H1 (cell line): ENCODE measurements at regions not wholly inside any gene's neighbourhood (a gene's known extent, or its start where the extent isn't known, plus 50 kb on each side); places are given as distances from the start of the nearest gene placed in this dataset.
"Not testable (repeated sequence)": the region's sequence is repeated elsewhere in the genome, so short reads cannot be mapped to it uniquely, and the experiment has no call there.

ENCODE experiments used
- CTCF ChIA-PET: fragments of 300-600 bp; sonication (Branson Sonifier 250); formaldehyde crosslinking; loops from one replicate; lab custom pipeline; 2021; ENCODE audit not compliant: partially characterized antibody; lab: Charles Lee
- POLR2A ChIA-PET: fragments of 300-600 bp; sonication (Branson Sonifier 250); formaldehyde crosslinking; loops from one replicate; lab custom pipeline; 2021; ENCODE audit warnings: inconsistent platforms; ENCODE audit not compliant: partially characterized antibody; lab: Charles Lee
- DNase-seq, 2 experiments: peaks; one replicate each; pipeline versions ENCODE4 v3.0.0 to v3.0.0-alpha.2; 2010 to 2022; ENCODE audit warnings: low spot score in 2 of 2, low read depth in 1 of 2, mixed read lengths in 1 of 2
- FAIRE-seq: peaks from 2 replicates; lab custom pipeline; 2011; peaks lifted over from hg19 to GRCh38; lab: Jason Lieb, UNC
- H2AFZ ChIP-seq: 2 replicates; pipeline ENCODE4 v1.8.1; 2012; ENCODE audit warnings: low read length, inconsistent platforms
- H2AK5ac ChIP-seq: 2 replicates; pipeline ENCODE4 v1.6.1; 2013; ENCODE audit warnings: low read depth, low read length
- H2BK120ac ChIP-seq: replicated peaks from 2 replicates; pipeline ENCODE3; 2013; ENCODE audit warnings: low read depth, low read length, inconsistent platforms
- H2BK12ac ChIP-seq: 2 replicates; pipeline ENCODE4 v1.6.1; 2013; ENCODE audit warnings: low read depth, low read length
- H2BK15ac ChIP-seq: 2 replicates; pipeline ENCODE4 v1.6.1; 2013; ENCODE audit warnings: low read length
- H2BK20ac ChIP-seq: 2 replicates; pipeline ENCODE4 v1.6.1; 2013; ENCODE audit warnings: low read length
- H2BK5ac ChIP-seq: 2 replicates; pipeline ENCODE4 v1.6.1; 2013; ENCODE audit warnings: low read depth, low read length
- H3K14ac ChIP-seq: 2 replicates; pipeline ENCODE4 v1.6.1; 2013; ENCODE audit warnings: inconsistent platforms; ENCODE audit not compliant: insufficient read length
- H3K18ac ChIP-seq: 2 replicates; pipeline ENCODE4 v1.6.1; 2013; ENCODE audit warnings: low read length; ENCODE audit errors: extremely low read depth
- H3K23ac ChIP-seq: 2 replicates; pipeline ENCODE4 v1.6.1; 2013; ENCODE audit warnings: inconsistent platforms; ENCODE audit not compliant: insufficient read length
- H3K23me2 ChIP-seq: 2 replicates; pipeline ENCODE4 v1.6.1; 2013; ENCODE audit warnings: low read depth, low read length
- H3K27ac ChIP-seq: 2 replicates; pipeline ENCODE4 v1.6.1; 2011; ENCODE audit warnings: low read depth, low read length, inconsistent platforms
- H3K27me3 ChIP-seq, 4 experiments: replicated peaks in 1 of 4; 1 replicate in 1 of 4; 2 replicates in 3 of 4; pipeline versions ENCODE4 v1.6.1 to v1.8.1; 2011 to 2013; ENCODE audit warnings: low read length in 3 of 4, mild to moderate bottlenecking in 3 of 4, inconsistent platforms in 2 of 4, mixed read lengths in 2 of 4, moderate library complexity in 1 of 4; ENCODE audit not compliant: control insufficient read depth in 3 of 4, insufficient read depth in 3 of 4; ENCODE audit errors: extremely low read depth in 1 of 4
- H3K36me3 ChIP-seq, 4 experiments: 2 replicates each; pipeline versions ENCODE4 v1.6.1 to v1.8.1; 2011 to 2013; ENCODE audit warnings: mild to moderate bottlenecking in 4 of 4, low read length in 3 of 4, moderate library complexity in 2 of 4, control low read depth in 1 of 4, inconsistent platforms in 1 of 4; ENCODE audit not compliant: insufficient read depth in 4 of 4, control insufficient read depth in 2 of 4
- H3K4ac ChIP-seq: replicated peaks from 2 replicates; pipeline ENCODE3; 2013; ENCODE audit warnings: low read length, low read depth, mixed read lengths, inconsistent platforms; ENCODE audit not compliant: insufficient read length
- H3K4me1 ChIP-seq, 4 experiments: replicated peaks in 1 of 4; 1 replicate in 1 of 4; 2 replicates in 3 of 4; pipeline versions ENCODE4 v1.6.1 to v1.8.1; 2011 to 2013; ENCODE audit warnings: low read length in 3 of 4, inconsistent platforms in 2 of 4, mixed read lengths in 1 of 4; ENCODE audit not compliant: insufficient read depth in 4 of 4, control insufficient read depth in 3 of 4
- H3K4me2 ChIP-seq, 2 experiments: 2 replicates each; pipeline versions ENCODE4 v1.6.1 to v1.8.1; 2011 to 2013; ENCODE audit warnings: low read depth in 2 of 2, low read length in 2 of 2, control low read depth in 1 of 2, inconsistent platforms in 1 of 2, mild to moderate bottlenecking in 1 of 2; ENCODE audit not compliant: insufficient read depth in 1 of 2
- H3K4me3 ChIP-seq, 4 experiments: fragments of 200-600, 300-600 bp in 1 of 4; sonication (generic), shearing (Covaris generic), sonication (Bioruptor Twin) in 1 of 4; 2 replicates each; pipeline versions ENCODE4 v1.5.1 to v1.8.1; 2011 to 2016; ENCODE audit warnings: low read length in 4 of 4, low read depth in 3 of 4, control low read depth in 2 of 4, inconsistent platforms in 2 of 4, mild to moderate bottlenecking in 2 of 4, mixed read lengths in 1 of 4, moderate library complexity in 1 of 4; ENCODE audit not compliant: insufficient read depth in 2 of 4; ENCODE audit errors: extremely low read depth in 1 of 4
- H3K56ac ChIP-seq: replicated peaks from 2 replicates; pipeline ENCODE3; 2013; ENCODE audit warnings: low read depth, mild to moderate bottlenecking, mixed read lengths, low read length, inconsistent platforms; ENCODE audit not compliant: insufficient read length
- H3K79me1 ChIP-seq: 2 replicates; pipeline ENCODE4 v1.6.1; 2013; ENCODE audit warnings: low read depth, low read length, control low read depth
- H3K79me2 ChIP-seq, 2 experiments: 2 replicates each; pipeline versions ENCODE4 v1.6.1 to v1.8.1; 2012 to 2013; ENCODE audit warnings: low read length in 2 of 2, mild to moderate bottlenecking in 2 of 2, inconsistent platforms in 1 of 2; ENCODE audit not compliant: insufficient read depth in 2 of 2, control insufficient read depth in 1 of 2
- H3K9ac ChIP-seq, 4 experiments: replicated peaks in 1 of 4; 1 replicate in 1 of 4; 2 replicates in 3 of 4; pipeline versions ENCODE4 v1.6.1 to v1.8.1; 2011 to 2013; ENCODE audit warnings: low read depth in 3 of 4, low read length in 3 of 4, control low read depth in 2 of 4, mild to moderate bottlenecking in 2 of 4, moderate library complexity in 2 of 4, inconsistent platforms in 1 of 4; ENCODE audit errors: extremely low read depth in 1 of 4
- H3K9me3 ChIP-seq, 2 experiments: 2 replicates each; pipeline versions ENCODE4 v1.6.1 to v1.8.1; 2012 to 2013; ENCODE audit warnings: mild to moderate bottlenecking in 2 of 2, moderate library complexity in 2 of 2, control low read depth in 1 of 2, inconsistent platforms in 1 of 2, low read depth in 1 of 2, low read length in 1 of 2, mixed read lengths in 1 of 2; ENCODE audit not compliant: insufficient read depth in 2 of 2
- H4K20me1 ChIP-seq, 2 experiments: replicated peaks in 1 of 2; 2 replicates each; pipeline versions ENCODE3 to v1.8.1; 2011 to 2013; ENCODE audit warnings: inconsistent platforms in 2 of 2, low read length in 2 of 2, mild to moderate bottlenecking in 1 of 2; ENCODE audit not compliant: insufficient read depth in 2 of 2, control insufficient read depth in 1 of 2
- H4K5ac ChIP-seq: 2 replicates; pipeline ENCODE4 v1.6.1; 2013; ENCODE audit warnings: low read length, low read depth, mixed read lengths, inconsistent platforms; ENCODE audit not compliant: insufficient read length
- H4K8ac ChIP-seq: 2 replicates; pipeline ENCODE4 v1.8.0; 2013; ENCODE audit warnings: mild to moderate bottlenecking, moderate library complexity, low read length, inconsistent platforms; ENCODE audit not compliant: insufficient read depth; ENCODE audit errors: extremely low read depth
- H4K91ac ChIP-seq: replicated peaks from 2 replicates; pipeline ENCODE3; 2013; ENCODE audit warnings: low read length, mixed read lengths, inconsistent platforms; ENCODE audit not compliant: insufficient read length
- whole genome bisulfite sequencing, 2 experiments: shearing (Covaris generic) in 1 of 2; methylation state at CpG; one replicate each; pipeline versions ENCODE4 v1.1.6 to v1.1.7; 2013 to 2015; ENCODE audit warnings: low lambda C conversion rate in 2 of 2, mixed read lengths in 2 of 2, inconsistent platforms in 1 of 2, low coverage in 1 of 2, missing lambda C conversion rate in 1 of 2; ENCODE audit not compliant: insufficient replicate concordance in 2 of 2, insufficient coverage in 1 of 2, insufficient read length in 1 of 2; ENCODE audit errors: extremely low coverage in 1 of 2, missing lambda C conversion rate in 1 of 2; 5-methylcytosine and 5-hydroxymethylcytosine counted together

DNA sequence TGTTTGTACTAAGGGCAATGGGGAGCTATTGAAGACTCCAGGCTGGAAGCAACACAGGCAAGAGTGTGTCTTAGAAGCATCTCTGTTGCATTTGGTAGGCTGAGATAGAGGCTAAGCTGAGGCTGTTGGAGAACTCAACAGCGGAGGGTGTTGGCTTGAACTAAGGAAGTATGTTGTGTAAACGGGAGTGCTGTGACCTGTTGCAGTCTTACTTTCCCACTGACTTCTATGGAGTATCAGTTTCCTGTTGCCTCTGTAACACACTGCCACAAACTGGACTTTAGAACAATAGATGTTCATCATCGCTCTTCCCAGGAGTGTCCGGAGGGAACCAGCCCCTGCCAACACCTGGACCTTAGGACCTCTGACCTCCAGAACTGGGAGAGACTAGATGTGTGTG, 181.8 kb downstream of the NPIPB11 start:
- H4K5ac ChIP-seq, H3K27me3 ChIP-seq, CTCF ChIA-PET, H3K4me1 ChIP-seq, H3K36me3 ChIP-seq, H3K23ac ChIP-seq, DNase-seq, H3K56ac ChIP-seq, H3K9me3 ChIP-seq, FAIRE-seq, H2BK20ac ChIP-seq, H3K4ac ChIP-seq, H3K9ac ChIP-seq, H3K27ac ChIP-seq, H3K79me1 ChIP-seq, H4K20me1 ChIP-seq, H2BK12ac ChIP-seq, H3K14ac ChIP-seq, H2BK15ac ChIP-seq, H2AFZ ChIP-seq, H4K91ac ChIP-seq, H2AK5ac ChIP-seq, POLR2A ChIA-PET, H2BK120ac ChIP-seq, H3K4me3 ChIP-seq, H3K4me2 ChIP-seq, H3K18ac ChIP-seq, H4K8ac ChIP-seq, H2BK5ac ChIP-seq, H3K79me2 ChIP-seq, H3K23me2 ChIP-seq: not testable (repeated sequence)
- 89% methylated on average over 2 of the region's 4 CpGs; no CpG with 5 or more reads in 1 of the 2 experiments for WGBS, 2 experiments

DNA sequence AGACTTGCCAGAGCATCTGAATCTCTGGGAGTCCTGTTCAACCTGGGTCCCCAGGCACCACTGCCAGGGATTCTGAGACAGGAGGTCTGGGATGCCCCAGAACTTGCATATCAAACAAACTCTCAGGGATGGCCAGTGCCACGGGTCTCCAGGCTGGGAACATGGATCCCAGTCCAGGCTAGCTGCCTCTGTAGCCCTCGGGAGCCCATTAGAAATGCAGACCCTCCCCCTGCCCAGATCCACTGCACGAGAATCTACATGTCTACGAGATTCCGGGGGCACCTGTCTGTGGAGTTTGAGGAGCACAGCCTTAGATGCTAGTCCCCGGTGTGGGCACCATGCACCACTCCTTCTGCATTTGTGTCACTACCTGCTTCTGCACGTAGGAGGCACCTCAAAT, 183.9 kb downstream of the NPIPB11 start:
- not testable (repeated sequence) for FAIRE-seq, H3K23ac ChIP-seq

More for the DNA sequence above, 183.9 kb downstream of the NPIPB11 start:
- H2AFZ ChIP-seq, H3K4me3 ChIP-seq, H4K5ac ChIP-seq, H2BK12ac ChIP-seq, H3K9ac ChIP-seq, H3K56ac ChIP-seq, H3K79me2 ChIP-seq, H3K79me1 ChIP-seq, H2BK20ac ChIP-seq, H3K4me1 ChIP-seq, H3K18ac ChIP-seq, H3K23me2 ChIP-seq, H3K36me3 ChIP-seq, H3K27ac ChIP-seq, H3K14ac ChIP-seq, POLR2A ChIA-PET, H3K9me3 ChIP-seq, H2BK5ac ChIP-seq, H3K4me2 ChIP-seq, H2BK120ac ChIP-seq, H4K20me1 ChIP-seq, H3K4ac ChIP-seq, H4K91ac ChIP-seq, H2BK15ac ChIP-seq, CTCF ChIA-PET, H4K8ac ChIP-seq, H3K27me3 ChIP-seq, H2AK5ac ChIP-seq: not testable (repeated sequence)
- WGBS, 2 experiments: 87% methylated on average over 5 of the region's 7 CpGs; no CpG with 5 or more reads in 1 of the 2 experiments
- peak in 1 of 2 experiments; percentile 7 for DNase-seq
